NCI-H1105 treated with DMSO at 0.1 percent for 48 hours (cell line): ENCODE measurements at regions not wholly inside any gene's neighbourhood (a gene's known extent, or its start where the extent isn't known, plus 50 kb on each side); places are given as distances from the start of the nearest gene placed in this dataset.

ENCODE experiments used
- DNase-seq: peaks from one replicate; lab custom pipeline; 2025; lab: John Stamatoyannopoulos, UW

GRCh38 chr5:93884254-93884653 lies 142.9 kb upstream of the POU5F2 start:
- DNase-seq: no peak

- DNase-seq: no peak
Measured at GRCh38 chr5:93883459-93883858, 142.1 kb upstream of the POU5F2 start.

- no peak for DNase-seq
Measured at GRCh38 chr5:93875693-93876092, 134.3 kb upstream of the POU5F2 start.

- DNase-seq: no peak
Measured at GRCh38 chr5:93874491-93874890, 133.1 kb upstream of the POU5F2 start.

- no peak for DNase-seq
Measured at GRCh38 chr5:93874080-93874479, 132.7 kb upstream of the POU5F2 start.

- no peak for DNase-seq
Measured at GRCh38 chr5:93873211-93873736, 131.9 kb upstream of the POU5F2 start.

GRCh38 chr5:93870649-93871048 lies 129.2 kb upstream of the POU5F2 start:
- no peak for DNase-seq

GRCh38 chr5:93868851-93869250 lies 127.5 kb upstream of the POU5F2 start:
- no peak for DNase-seq

GRCh38 chr5:93850311-93850710 lies 108.9 kb upstream of the POU5F2 start:
- no peak for DNase-seq

- DNase-seq: no peak
Measured at GRCh38 chr5:93845376-93845775, 104.0 kb upstream of the POU5F2 start.

GRCh38 chr5:93831449-93831848 lies 90.0 kb upstream of the POU5F2 start:
- no peak for DNase-seq

- no peak for DNase-seq
Measured at GRCh38 chr5:93830893-93831292, 89.5 kb upstream of the POU5F2 start.

GRCh38 chr5:93829346-93829745 lies 87.9 kb upstream of the POU5F2 start:
- no peak for DNase-seq

GRCh38 chr5:93821891-93822415 lies 80.6 kb upstream of the POU5F2 start:
- no peak for DNase-seq

GRCh38 chr5:93819668-93820067 lies 78.3 kb upstream of the POU5F2 start:
- no peak for DNase-seq

GRCh38 chr5:93810780-93811179 lies 69.4 kb upstream of the POU5F2 start:
- no peak for DNase-seq

GRCh38 chr5:93809430-93809829 lies 68.0 kb upstream of the POU5F2 start:
- DNase-seq: no peak

GRCh38 chr5:93807846-93808245 lies 66.4 kb upstream of the POU5F2 start:
- DNase-seq: no peak

- DNase-seq: no peak
Measured at GRCh38 chr5:93805616-93806379, 64.4 kb upstream of the POU5F2 start.

GRCh38 chr5:93800988-93801811 lies 59.8 kb upstream of the POU5F2 start:
- peak; percentile 53 for DNase-seq

GRCh38 chr5:93794954-93795353 lies 53.6 kb upstream of the POU5F2 start:
- no peak for DNase-seq

- no peak for DNase-seq
Measured at GRCh38 chr5:93793159-93793781, 51.9 kb upstream of the POU5F2 start.
